ENCODE measurements at regions not wholly inside any gene's neighbourhood (a gene's known extent, or its start where the extent isn't known, plus 50 kb on each side); places are given as distances from the start of the nearest gene placed in this dataset.

DNA sequence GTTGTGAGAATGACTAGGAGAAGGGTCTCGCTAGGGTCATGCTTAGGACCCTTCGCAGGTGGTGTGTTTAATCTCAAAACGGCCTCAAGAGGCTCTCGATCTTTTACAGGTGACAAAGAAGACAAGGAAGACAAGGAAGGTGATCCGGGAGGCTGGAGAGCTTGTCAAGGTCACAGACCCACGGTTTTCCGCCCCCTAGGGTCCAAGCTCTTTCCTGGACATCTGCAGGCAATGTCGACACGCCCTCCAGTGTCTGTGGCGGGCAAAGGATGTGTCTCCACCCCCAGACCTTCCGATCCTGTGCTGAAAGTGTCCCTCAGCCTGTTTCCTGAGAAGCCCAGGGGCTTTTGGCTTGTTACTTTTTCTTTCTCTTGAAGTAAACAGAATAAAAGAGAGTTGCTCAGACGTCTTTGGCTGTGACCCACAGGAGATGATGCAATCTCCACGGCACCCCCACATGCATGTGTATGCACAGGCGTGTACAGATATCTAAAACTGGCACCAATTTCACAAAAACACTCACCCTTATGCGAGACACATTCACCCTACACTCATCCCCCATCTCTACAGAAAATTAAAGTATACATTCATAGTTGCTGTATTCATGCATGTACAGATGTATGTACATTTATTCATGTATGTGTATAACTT is 108.8 kb downstream of the KLF13 start:
- peak overlapping the region; percentile 98 for H2AFZ ChIP-seq (ENCODE audit: low read depth, low read length)
- peak overlapping the region; percentile 17; the same call in 1 of the 2 replicates for H3K27ac ChIP-seq (ENCODE audit: low read length)
- peak overlapping the region; percentile 99 for H3K4me2 ChIP-seq (ENCODE audit: low read length)
- H3K4me1 ChIP-seq (ENCODE audit: low read length) = peaks cover 46% of the 10 kb centered on the region
- H3K36me3 ChIP-seq (replicated peaks; ENCODE audit: low read depth, low read length) = no peaks in the 10 kb centered on the region
- H3K9me3 ChIP-seq (ENCODE audit: insufficient read depth, low read length) = no peaks in the 10 kb centered on the region
- TF ChIP-seq, protein P1, sequence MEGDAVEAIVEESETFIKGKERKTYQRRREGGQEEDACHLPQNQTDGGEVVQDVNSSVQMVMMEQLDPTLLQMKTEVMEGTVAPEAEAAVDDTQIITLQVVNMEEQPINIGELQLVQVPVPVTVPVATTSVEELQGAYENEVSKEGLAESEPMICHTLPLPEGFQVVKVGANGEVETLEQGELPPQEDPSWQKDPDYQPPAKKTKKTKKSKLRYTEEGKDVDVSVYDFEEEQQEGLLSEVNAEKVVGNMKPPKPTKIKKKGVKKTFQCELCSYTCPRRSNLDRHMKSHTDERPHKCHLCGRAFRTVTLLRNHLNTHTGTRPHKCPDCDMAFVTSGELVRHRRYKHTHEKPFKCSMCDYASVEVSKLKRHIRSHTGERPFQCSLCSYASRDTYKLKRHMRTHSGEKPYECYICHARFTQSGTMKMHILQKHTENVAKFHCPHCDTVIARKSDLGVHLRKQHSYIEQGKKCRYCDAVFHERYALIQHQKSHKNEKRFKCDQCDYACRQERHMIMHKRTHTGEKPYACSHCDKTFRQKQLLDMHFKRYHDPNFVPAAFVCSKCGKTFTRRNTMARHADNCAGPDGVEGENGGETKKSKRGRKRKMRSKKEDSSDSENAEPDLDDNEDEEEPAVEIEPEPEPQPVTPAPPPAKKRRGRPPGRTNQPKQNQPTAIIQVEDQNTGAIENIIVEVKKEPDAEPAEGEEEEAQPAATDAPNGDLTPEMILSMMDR (IDR thresholded peaks at IDR 0.05; ENCODE audit: low read depth, low read length) = peak; percentile 98
- TF ChIP-seq EZH2phosphoT487 (IDR thresholded peaks at IDR 0.05; ENCODE audit: low read depth) = no peak
- no peaks in the 10 kb centered on the region for H3K79me2 ChIP-seq (ENCODE audit: low read length)
- H3K27me3 ChIP-seq (ENCODE audit: low read depth, low read length) = no peaks in the 10 kb centered on the region
- H3K4me3 ChIP-seq (ENCODE audit: low read length) = peak overlapping the region; percentile 77
- no peaks in the 10 kb centered on the region for H4K20me1 ChIP-seq (ENCODE audit: insufficient read depth, low read length)
- H3K9ac ChIP-seq (ENCODE audit: low read length) = peak overlapping the region; percentile 69

DNA sequence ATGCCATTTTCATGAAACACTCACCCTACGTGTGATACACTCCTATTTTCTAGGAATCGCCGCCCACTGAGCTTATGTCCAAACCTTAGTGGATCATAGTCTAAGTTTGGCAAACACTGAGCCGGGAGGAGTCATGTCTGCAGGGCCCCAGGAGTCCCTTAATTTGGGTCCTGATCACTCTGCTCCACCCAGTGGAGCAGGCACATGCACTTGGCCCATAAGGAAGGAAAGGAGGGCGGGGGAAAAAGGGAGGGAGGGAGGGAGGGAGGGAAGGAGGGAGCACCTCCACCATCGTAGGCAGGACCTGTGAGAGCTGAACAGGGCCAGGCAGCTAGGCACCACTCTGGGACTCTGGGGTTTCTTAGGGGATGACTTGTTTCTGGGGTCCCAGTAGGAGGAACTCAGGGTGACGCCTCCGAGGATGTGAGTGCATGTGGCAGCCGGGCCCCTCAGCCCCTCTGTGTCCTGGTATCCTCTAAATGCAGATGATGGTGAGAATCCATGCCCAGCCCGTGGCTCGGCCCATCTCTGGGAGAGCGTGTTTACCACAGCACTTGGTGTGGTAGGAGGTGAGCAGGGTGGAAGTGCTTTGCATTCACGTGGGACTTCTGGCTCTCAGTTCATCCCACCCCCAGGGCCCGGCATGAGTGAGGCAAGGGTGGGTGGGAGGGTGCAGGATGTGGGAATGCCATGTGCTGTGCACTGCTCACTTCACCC is 109.4 kb downstream of the KLF13 start:
- no peaks in the 10 kb centered on the region for H3K36me3 ChIP-seq (replicated peaks; ENCODE audit: low read depth, low read length)
- H3K4me3 ChIP-seq (ENCODE audit: low read length) = peak overlapping the region; percentile 77
- peaks cover 46% of the 10 kb centered on the region for H3K4me1 ChIP-seq (ENCODE audit: low read length)
- no peaks in the 10 kb centered on the region for H3K9me3 ChIP-seq (ENCODE audit: insufficient read depth, low read length)
- no peaks in the 10 kb centered on the region for H3K79me2 ChIP-seq (ENCODE audit: low read length)
- peak overlapping the region; percentile 98; the same call in 1 of the 2 replicates for H2AFZ ChIP-seq (ENCODE audit: low read depth, low read length)
- peak overlapping the region; percentile 99 for H3K4me2 ChIP-seq (ENCODE audit: low read length)
- no peaks in the 10 kb centered on the region for H4K20me1 ChIP-seq (ENCODE audit: insufficient read depth, low read length)
- no peaks in the 10 kb centered on the region for H3K27me3 ChIP-seq (ENCODE audit: low read depth, low read length)
- TF ChIP-seq, protein P1 (IDR thresholded peaks at IDR 0.05; ENCODE audit: low read depth, low read length) = no peak
- TF ChIP-seq EZH2phosphoT487 (IDR thresholded peaks at IDR 0.05; ENCODE audit: low read depth) = no peak
- no peak overlapping the region for H3K27ac ChIP-seq (ENCODE audit: low read length)
- H3K9ac ChIP-seq (ENCODE audit: low read length) = peak overlapping the region; percentile 69

DNA sequence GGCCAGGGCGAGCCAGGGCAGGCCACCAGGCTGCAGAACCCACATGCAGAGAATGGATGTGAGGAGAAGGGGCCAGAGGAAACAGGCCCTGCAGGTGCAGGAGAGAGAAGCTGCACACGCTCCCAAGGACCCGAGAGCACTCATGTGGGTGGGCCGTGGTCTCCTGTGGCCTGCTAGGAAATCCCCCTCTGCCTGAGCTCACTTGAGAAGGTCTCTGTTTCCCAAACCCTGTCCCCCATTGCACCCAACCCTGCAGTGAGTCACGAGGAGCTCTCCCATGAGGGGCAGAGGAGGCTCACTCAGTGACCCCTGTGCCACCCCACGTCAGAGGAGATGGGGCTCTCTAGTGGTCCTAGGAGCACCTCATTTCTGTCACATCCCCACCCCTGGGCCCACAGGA is 111.1 kb downstream of the KLF13 start:
- Histone ChIP-seq H3K27ac (ENCODE audit: low read length) (no peak overlapping the region), H4K20me1 (ENCODE audit: insufficient read depth, low read length) (no peaks in the 10 kb centered on the region), H3K27me3 (ENCODE audit: low read depth, low read length) (no peaks in the 10 kb centered on the region), H3K9ac (ENCODE audit: low read length) (no peak overlapping the region), H3K4me2 (ENCODE audit: low read length) (peak overlapping the region; percentile 42), H3K36me3 (replicated peaks; ENCODE audit: low read depth, low read length) (no peaks in the 10 kb centered on the region), H3K4me1 (ENCODE audit: low read length) (peaks cover 46% of the 10 kb centered on the region), H3K79me2 (ENCODE audit: low read length) (no peaks in the 10 kb centered on the region), H2AFZ (ENCODE audit: low read depth, low read length) (peak overlapping the region; percentile 32; the same call in 1 of the 2 replicates), H3K9me3 (ENCODE audit: insufficient read depth, low read length) (peaks cover 3% of the 10 kb centered on the region; the same call in 1 of the 2 replicates), H3K4me3 (ENCODE audit: low read length) (no peak overlapping the region)
- TF ChIP-seq, protein P1 (IDR thresholded peaks at IDR 0.05; ENCODE audit: low read depth, low read length) = no peak
- no peak for TF ChIP-seq EZH2phosphoT487 (IDR thresholded peaks at IDR 0.05; ENCODE audit: low read depth)

DNA sequence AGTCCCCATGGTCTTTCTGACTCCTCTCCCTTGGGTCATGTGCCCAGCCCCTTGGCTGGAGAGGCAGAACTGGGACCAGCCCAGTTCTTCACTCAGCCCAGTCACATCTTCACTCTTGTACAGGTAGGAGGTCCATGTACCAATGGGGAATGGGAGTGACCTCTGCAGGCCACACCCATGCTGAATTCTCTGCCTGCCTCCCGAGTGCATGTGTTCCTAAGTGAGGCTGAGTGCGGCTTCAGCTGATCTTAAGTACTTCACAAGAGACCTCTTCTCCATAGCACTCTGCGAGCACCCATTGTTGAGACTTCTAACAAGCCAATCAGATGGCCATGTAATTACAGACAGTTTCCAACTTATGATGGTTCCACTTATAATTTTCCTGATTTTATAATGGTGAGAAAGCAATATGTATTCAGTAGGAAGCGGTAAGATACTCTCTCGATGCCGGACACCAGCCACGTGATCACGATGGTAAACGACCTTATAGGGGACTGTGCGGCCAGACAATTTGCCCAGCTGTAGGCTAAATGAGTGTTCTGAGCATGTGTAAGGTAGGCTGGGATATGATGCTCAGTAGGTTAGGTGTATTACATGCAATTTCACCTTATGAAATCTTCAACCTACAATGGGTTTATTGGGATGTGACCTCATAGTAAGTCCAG is 112.1 kb downstream of the KLF13 start:
- Histone ChIP-seq H4K20me1 (ENCODE audit: insufficient read depth, low read length) (no peaks in the 10 kb centered on the region), H3K9me3 (ENCODE audit: insufficient read depth, low read length) (peaks cover 3% of the 10 kb centered on the region; the same call in 1 of the 2 replicates), H3K4me2 (ENCODE audit: low read length) (no peak overlapping the region), H3K79me2 (ENCODE audit: low read length) (no peaks in the 10 kb centered on the region), H3K27ac (ENCODE audit: low read length) (no peak overlapping the region), H3K4me3 (ENCODE audit: low read length) (no peak overlapping the region), H3K27me3 (ENCODE audit: low read depth, low read length) (no peaks in the 10 kb centered on the region), H3K36me3 (replicated peaks; ENCODE audit: low read depth, low read length) (no peaks in the 10 kb centered on the region), H2AFZ (ENCODE audit: low read depth, low read length) (no peak overlapping the region), H3K4me1 (ENCODE audit: low read length) (peaks cover 57% of the 10 kb centered on the region), H3K9ac (ENCODE audit: low read length) (no peak overlapping the region)
- no peak for TF ChIP-seq EZH2phosphoT487 (IDR thresholded peaks at IDR 0.05; ENCODE audit: low read depth)
- TF ChIP-seq, protein P1 (IDR thresholded peaks at IDR 0.05; ENCODE audit: low read depth, low read length) = no peak
